ENCODE measurements at regions not wholly inside any gene's neighbourhood (a gene's known extent, or its start where the extent isn't known, plus 50 kb on each side); places are given as distances from the start of the nearest gene placed in this dataset.

DNA sequence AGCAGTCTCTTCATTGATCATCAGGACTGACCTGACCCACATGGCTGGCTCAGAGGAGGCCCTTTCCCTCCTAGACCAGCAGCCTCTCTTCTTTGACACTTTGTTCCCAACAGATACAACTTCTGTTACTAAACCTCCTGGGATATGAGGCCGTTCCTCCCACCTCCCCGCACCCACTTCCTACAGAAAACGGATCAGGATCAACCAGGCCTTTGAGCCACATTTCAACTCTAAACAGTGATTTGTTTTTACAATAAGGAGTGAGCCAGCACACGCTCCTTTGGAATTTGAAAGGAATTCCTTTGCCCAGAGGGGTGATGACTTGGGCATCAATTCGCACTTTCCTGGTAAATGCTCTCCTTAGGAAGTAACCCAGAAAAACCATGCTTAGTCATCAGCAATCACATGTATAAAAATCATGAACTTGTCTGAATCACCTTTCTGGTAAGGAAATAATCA lies 180.4 kb downstream of the FAM124B start:
- no peak for DNase-seq
- POLR2A ChIA-PET, result no interaction called here
- Histone ChIP-seq H3K4me1 (no peaks in the 10 kb centered on the region), H3K27me3 (replicated peaks; ENCODE audit: control insufficient read depth, insufficient read depth, low read length) (no peaks in the 10 kb centered on the region), H3K4me3 (ENCODE audit: low read depth, low read length) (no peak overlapping the region), H3K9me3 (no peaks in the 10 kb centered on the region), H3K36me3 (ENCODE audit: control insufficient read depth, insufficient read depth, low read length) (no peaks in the 10 kb centered on the region)
- Mint-ChIP-seq H3K4me1 (ENCODE audit: low read depth, unreplicated experiment) (no peaks in the 10 kb centered on the region), H3K27me3 (ENCODE audit: insufficient read depth, unreplicated experiment) (peaks cover 11% of the 10 kb centered on the region), H3K36me3 (ENCODE audit: insufficient read depth, unreplicated experiment) (no peaks in the 10 kb centered on the region), H3K27ac (ENCODE audit: unreplicated experiment) (no peak overlapping the region), H3K4me3 (ENCODE audit: unreplicated experiment) (no peak overlapping the region), H3K9me3 (ENCODE audit: unreplicated experiment) (no peaks in the 10 kb centered on the region)
- no TSS peak for BruUV-seq (replicated peaks)
- TF ChIP-seq, protein P1, sequence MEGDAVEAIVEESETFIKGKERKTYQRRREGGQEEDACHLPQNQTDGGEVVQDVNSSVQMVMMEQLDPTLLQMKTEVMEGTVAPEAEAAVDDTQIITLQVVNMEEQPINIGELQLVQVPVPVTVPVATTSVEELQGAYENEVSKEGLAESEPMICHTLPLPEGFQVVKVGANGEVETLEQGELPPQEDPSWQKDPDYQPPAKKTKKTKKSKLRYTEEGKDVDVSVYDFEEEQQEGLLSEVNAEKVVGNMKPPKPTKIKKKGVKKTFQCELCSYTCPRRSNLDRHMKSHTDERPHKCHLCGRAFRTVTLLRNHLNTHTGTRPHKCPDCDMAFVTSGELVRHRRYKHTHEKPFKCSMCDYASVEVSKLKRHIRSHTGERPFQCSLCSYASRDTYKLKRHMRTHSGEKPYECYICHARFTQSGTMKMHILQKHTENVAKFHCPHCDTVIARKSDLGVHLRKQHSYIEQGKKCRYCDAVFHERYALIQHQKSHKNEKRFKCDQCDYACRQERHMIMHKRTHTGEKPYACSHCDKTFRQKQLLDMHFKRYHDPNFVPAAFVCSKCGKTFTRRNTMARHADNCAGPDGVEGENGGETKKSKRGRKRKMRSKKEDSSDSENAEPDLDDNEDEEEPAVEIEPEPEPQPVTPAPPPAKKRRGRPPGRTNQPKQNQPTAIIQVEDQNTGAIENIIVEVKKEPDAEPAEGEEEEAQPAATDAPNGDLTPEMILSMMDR (IDR thresholded peaks at IDR 0.05; ENCODE audit: insufficient read depth in 1 of 2, low read depth in 1 of 2, low read length in 1 of 2, severe bottlenecking in 1 of 2, unreplicated experiment in 1 of 2), result no peak
- intact Hi-C loops (cut with micrococcal nuclease; ENCODE audit: unreplicated experiment), result loop anchor here (5.0 kb wide), 1 partner anchor 56 kb away; no protein-coding TSS in a partner anchor
- CTCF ChIA-PET, result no interaction called here

GRCh38 chr2:224220586-224221255 lies 181.2 kb downstream of the FAM124B start:
- H3K27ac Mint-ChIP-seq (ENCODE audit: unreplicated experiment), result no peak overlapping the region
- no TSS peak for BruUV-seq (replicated peaks)
- ChIA-PET CTCF (no interaction called here), POLR2A (no interaction called here)
- H3K27me3 ChIP-seq (replicated peaks; ENCODE audit: control insufficient read depth, insufficient read depth, low read length), result no peaks in the 10 kb centered on the region
- DNase-seq, result no peak
- no peaks in the 10 kb centered on the region for H3K9me3 ChIP-seq
- H3K4me3 Mint-ChIP-seq (ENCODE audit: unreplicated experiment), result no peak overlapping the region
- TF ChIP-seq, protein P1 (IDR thresholded peaks at IDR 0.05; ENCODE audit: insufficient read depth in 1 of 2, low read depth in 1 of 2, low read length in 1 of 2, severe bottlenecking in 1 of 2, unreplicated experiment in 1 of 2), result no peak
- no peaks in the 10 kb centered on the region for H3K4me1 ChIP-seq
- H3K4me1 Mint-ChIP-seq (ENCODE audit: low read depth, unreplicated experiment), result no peaks in the 10 kb centered on the region
- H3K36me3 ChIP-seq (ENCODE audit: control insufficient read depth, insufficient read depth, low read length), result no peaks in the 10 kb centered on the region
- no peaks in the 10 kb centered on the region for H3K36me3 Mint-ChIP-seq (ENCODE audit: insufficient read depth, unreplicated experiment)
- intact Hi-C loops (cut with micrococcal nuclease; ENCODE audit: unreplicated experiment), result loop anchor here (5.0 kb wide), 1 partner anchor 57 kb away; no protein-coding TSS in a partner anchor
- no peaks in the 10 kb centered on the region for H3K9me3 Mint-ChIP-seq (ENCODE audit: unreplicated experiment)
- no peak overlapping the region for H3K4me3 ChIP-seq (ENCODE audit: low read depth, low read length)
- peaks cover 8% of the 10 kb centered on the region for H3K27me3 Mint-ChIP-seq (ENCODE audit: insufficient read depth, unreplicated experiment)

GRCh38 chr2:224219781-224220180 lies 180.7 kb upstream of the SERPINE2 start:
- peaks cover 8% of the 10 kb centered on the region for H3K27me3 Mint-ChIP-seq (ENCODE audit: insufficient read depth, unreplicated experiment)
- no peak for DNase-seq
- H3K4me3 Mint-ChIP-seq (ENCODE audit: unreplicated experiment), result no peak overlapping the region
- no peaks in the 10 kb centered on the region for H3K36me3 Mint-ChIP-seq (ENCODE audit: insufficient read depth, unreplicated experiment)
- TF ChIP-seq, protein P1 (IDR thresholded peaks at IDR 0.05; ENCODE audit: insufficient read depth in 1 of 2, low read depth in 1 of 2, low read length in 1 of 2, severe bottlenecking in 1 of 2, unreplicated experiment in 1 of 2), result no peak
- H3K4me1 Mint-ChIP-seq (ENCODE audit: low read depth, unreplicated experiment), result no peaks in the 10 kb centered on the region
- H3K4me3 ChIP-seq (ENCODE audit: low read depth, low read length), result no peak overlapping the region
- intact Hi-C loops (cut with micrococcal nuclease; ENCODE audit: unreplicated experiment), result loop anchor here (5.0 kb wide), 1 partner anchor 58 kb away; no protein-coding TSS in a partner anchor
- no peaks in the 10 kb centered on the region for H3K9me3 Mint-ChIP-seq (ENCODE audit: unreplicated experiment)
- no peaks in the 10 kb centered on the region for H3K36me3 ChIP-seq (ENCODE audit: control insufficient read depth, insufficient read depth, low read length)
- H3K27me3 ChIP-seq (replicated peaks; ENCODE audit: control insufficient read depth, insufficient read depth, low read length), result no peaks in the 10 kb centered on the region
- CTCF ChIA-PET, result no interaction called here
- no TSS peak for BruUV-seq (replicated peaks)
- no peaks in the 10 kb centered on the region for H3K9me3 ChIP-seq
- H3K27ac Mint-ChIP-seq (ENCODE audit: unreplicated experiment), result no peak overlapping the region
- no peaks in the 10 kb centered on the region for H3K4me1 ChIP-seq
- POLR2A ChIA-PET, result no interaction called here

Data from Caco-2 (cell line).